ENCODE measurements at regions not wholly inside any gene's neighbourhood (a gene's known extent, or its start where the extent isn't known, plus 50 kb on each side); places are given as distances from the start of the nearest gene placed in this dataset.
"Not testable (repeated sequence)": the region's sequence is repeated elsewhere in the genome, so short reads cannot be mapped to it uniquely, and the experiment has no call there.

- TF ChIP-seq Cebpa-rat (IDR thresholded peaks at IDR 0.05) = no peak
- H3K27me3 ChIP-seq = no peaks in the 10 kb centered on the region
- no peak overlapping the region for H3K4me3 ChIP-seq
- H3K36me3 ChIP-seq = no peaks in the 10 kb centered on the region
- no peaks in the 10 kb centered on the region for H3K9me3 ChIP-seq
- no peak overlapping the region for H3K27ac ChIP-seq
- no peak overlapping the region for H3K4me2 ChIP-seq
- no peaks in the 10 kb centered on the region for H4K20me1 ChIP-seq
- peaks cover 15% of the 10 kb centered on the region for H3K4me1 ChIP-seq
- no peak overlapping the region for H3K9ac ChIP-seq
Measured at GRCh38 chr21:25459993-25460392, 147.3 kb downstream of the MRPL39 start.

- Histone ChIP-seq H3K9ac (no peak overlapping the region), H3K27ac (no peak overlapping the region), H3K4me3 (no peak overlapping the region), H4K20me1 (no peaks in the 10 kb centered on the region), H3K4me1 (peaks cover 15% of the 10 kb centered on the region), H3K9me3 (no peaks in the 10 kb centered on the region), H3K36me3 (no peaks in the 10 kb centered on the region), H3K4me2 (no peak overlapping the region), H3K27me3 (no peaks in the 10 kb centered on the region)
- TF ChIP-seq Cebpa-rat (IDR thresholded peaks at IDR 0.05) = no peak
Measured at GRCh38 chr21:25459365-25459764, 147.9 kb downstream of the MRPL39 start.

GRCh38 chr21:25458484-25458883, 148.8 kb downstream of the MRPL39 start:
- H3K4me3 ChIP-seq = no peak overlapping the region
- no peaks in the 10 kb centered on the region for H3K9me3 ChIP-seq
- no peak overlapping the region for H3K4me2 ChIP-seq
- no peak overlapping the region for H3K9ac ChIP-seq
- no peak overlapping the region for H3K27ac ChIP-seq
- no peak for TF ChIP-seq Cebpa-rat (IDR thresholded peaks at IDR 0.05)
- no peaks in the 10 kb centered on the region for H4K20me1 ChIP-seq
- H3K27me3 ChIP-seq = no peaks in the 10 kb centered on the region
- no peaks in the 10 kb centered on the region for H3K36me3 ChIP-seq
- peaks cover 15% of the 10 kb centered on the region for H3K4me1 ChIP-seq

- no peaks in the 10 kb centered on the region for H4K20me1 ChIP-seq
- no peaks in the 10 kb centered on the region for H3K9me3 ChIP-seq
- H3K9ac ChIP-seq = no peak overlapping the region
- no peak overlapping the region for H3K4me2 ChIP-seq
- H3K36me3 ChIP-seq = no peaks in the 10 kb centered on the region
- H3K27me3 ChIP-seq = no peaks in the 10 kb centered on the region
- peaks cover 15% of the 10 kb centered on the region for H3K4me1 ChIP-seq
- no peak overlapping the region for H3K27ac ChIP-seq
- TF ChIP-seq Cebpa-rat (IDR thresholded peaks at IDR 0.05) = no peak
- H3K4me3 ChIP-seq = no peak overlapping the region
Measured at GRCh38 chr21:25457946-25458345, 149.3 kb downstream of the MRPL39 start.

GRCh38 chr21:25457411-25457810, 149.9 kb downstream of the MRPL39 start:
- H3K4me2 ChIP-seq = peak overlapping the region; percentile 14; the same call in 1 of the 2 replicates
- no peaks in the 10 kb centered on the region for H3K27me3 ChIP-seq
- H3K9me3 ChIP-seq = no peaks in the 10 kb centered on the region
- no peak for TF ChIP-seq Cebpa-rat (IDR thresholded peaks at IDR 0.05)
- no peak overlapping the region for H3K4me3 ChIP-seq
- H3K9ac ChIP-seq = no peak overlapping the region
- peaks cover 15% of the 10 kb centered on the region for H3K4me1 ChIP-seq
- no peaks in the 10 kb centered on the region for H3K36me3 ChIP-seq
- H4K20me1 ChIP-seq = no peaks in the 10 kb centered on the region
- H3K27ac ChIP-seq = no peak overlapping the region

- Histone ChIP-seq H3K27me3 (no peaks in the 10 kb centered on the region), H3K9ac (no peak overlapping the region), H3K4me1 (peaks cover 15% of the 10 kb centered on the region), H3K27ac (no peak overlapping the region), H3K36me3 (no peaks in the 10 kb centered on the region), H3K9me3 (no peaks in the 10 kb centered on the region), H4K20me1 (no peaks in the 10 kb centered on the region), H3K4me2 (no peak overlapping the region), H3K4me3 (no peak overlapping the region)
- TF ChIP-seq Cebpa-rat (IDR thresholded peaks at IDR 0.05) = no peak
Measured at GRCh38 chr21:25456672-25457071, 150.6 kb downstream of the MRPL39 start.

GRCh38 chr21:25453524-25453923, 153.8 kb downstream of the MRPL39 start:
- peaks cover 14% of the 10 kb centered on the region for H3K9me3 ChIP-seq
- no peak overlapping the region for H3K9ac ChIP-seq
- no peaks in the 10 kb centered on the region for H3K36me3 ChIP-seq
- H3K27ac ChIP-seq = no peak overlapping the region
- no peaks in the 10 kb centered on the region for H3K27me3 ChIP-seq
- H3K4me1 ChIP-seq = peaks cover 15% of the 10 kb centered on the region
- no peak overlapping the region for H3K4me3 ChIP-seq
- no peak for TF ChIP-seq Cebpa-rat (IDR thresholded peaks at IDR 0.05)
- H3K4me2 ChIP-seq = no peak overlapping the region
- no peaks in the 10 kb centered on the region for H4K20me1 ChIP-seq

- H3K27me3 ChIP-seq = no peaks in the 10 kb centered on the region
- no peaks in the 10 kb centered on the region for H3K4me1 ChIP-seq
- H4K20me1 ChIP-seq = no peaks in the 10 kb centered on the region
- H3K27ac ChIP-seq = no peak overlapping the region
- H3K9me3 ChIP-seq = peaks cover 14% of the 10 kb centered on the region
- no peak overlapping the region for H3K4me3 ChIP-seq
- no peak for TF ChIP-seq Cebpa-rat (IDR thresholded peaks at IDR 0.05)
- no peak overlapping the region for H3K4me2 ChIP-seq
- no peaks in the 10 kb centered on the region for H3K36me3 ChIP-seq
- H3K9ac ChIP-seq = no peak overlapping the region
Measured at GRCh38 chr21:25449950-25450349, 157.3 kb downstream of the MRPL39 start.

GRCh38 chr21:25441835-25442234, 165.4 kb downstream of the MRPL39 start:
- no peaks in the 10 kb centered on the region for H4K20me1 ChIP-seq
- TF ChIP-seq Cebpa-rat (IDR thresholded peaks at IDR 0.05) = no peak
- H3K27ac ChIP-seq = no peak overlapping the region
- H3K4me1 ChIP-seq = no peaks in the 10 kb centered on the region
- no peaks in the 10 kb centered on the region for H3K27me3 ChIP-seq
- peaks cover 5% of the 10 kb centered on the region; the same call in 1 of the 2 replicates for H3K9me3 ChIP-seq
- no peak overlapping the region for H3K9ac ChIP-seq
- H3K36me3 ChIP-seq = no peaks in the 10 kb centered on the region
- H3K4me3 ChIP-seq = no peak overlapping the region
- H3K4me2 ChIP-seq = no peak overlapping the region

GRCh38 chr21:25437465-25437864, 169.8 kb downstream of the MRPL39 start:
- not testable (repeated sequence) for H3K4me3 ChIP-seq, H3K9me3 ChIP-seq, H3K9ac ChIP-seq, H3K27me3 ChIP-seq, H3K4me1 ChIP-seq, H3K4me2 ChIP-seq, H4K20me1 ChIP-seq, H3K36me3 ChIP-seq, H3K27ac ChIP-seq

GRCh38 chr21:25428537-25428936, 178.7 kb downstream of the MRPL39 start:
- no peak for TF ChIP-seq Cebpa-rat (IDR thresholded peaks at IDR 0.05)
- no peak overlapping the region for H3K4me2 ChIP-seq
- H3K27ac ChIP-seq = no peak overlapping the region
- no peaks in the 10 kb centered on the region for H3K27me3 ChIP-seq
- no peaks in the 10 kb centered on the region for H4K20me1 ChIP-seq
- no peaks in the 10 kb centered on the region for H3K36me3 ChIP-seq
- H3K4me3 ChIP-seq = no peak overlapping the region
- H3K4me1 ChIP-seq = peaks cover 21% of the 10 kb centered on the region
- H3K9ac ChIP-seq = no peak overlapping the region
- no peaks in the 10 kb centered on the region for H3K9me3 ChIP-seq
